ENCODE measurements at regions not wholly inside any gene's neighbourhood (a gene's known extent, or its start where the extent isn't known, plus 50 kb on each side); places are given as distances from the start of the nearest gene placed in this dataset.

- RAD21 ChIA-PET (ENCODE audit: low non-redundant PET in 1 of 2, low total read pairs in 2 of 2, uncharacterized antibody in 2 of 2, unreplicated experiment in 2 of 2), result no interaction called here
- no peaks in the 10 kb centered on the region for H3K27me3 ChIP-seq (ENCODE audit: insufficient read depth, low read length)
- H4K20me1 ChIP-seq (ENCODE audit: insufficient read depth), result no peaks in the 10 kb centered on the region
- no peaks in the 10 kb centered on the region for H3K36me3 ChIP-seq (ENCODE audit: control insufficient read depth in 1 of 2, insufficient read depth in 2 of 2, low read length in 2 of 2)
- H3K9me3 ChIP-seq (ENCODE audit: control insufficient read depth in 1 of 2, insufficient read depth in 1 of 2, low read depth in 1 of 2, low read length in 2 of 2), result no peaks in the 10 kb centered on the region; a peak in 1 of 4 replicates
- H3K79me2 ChIP-seq (ENCODE audit: insufficient read depth, low read length), result no peaks in the 10 kb centered on the region
- TF ChIP-seq TCF7L2 (IDR thresholded peaks at IDR 0.05; ENCODE audit: borderline replicate concordance, extremely low read depth, insufficient read depth, insufficient read length), result no peak
- TF ChIP-seq, protein P1, sequence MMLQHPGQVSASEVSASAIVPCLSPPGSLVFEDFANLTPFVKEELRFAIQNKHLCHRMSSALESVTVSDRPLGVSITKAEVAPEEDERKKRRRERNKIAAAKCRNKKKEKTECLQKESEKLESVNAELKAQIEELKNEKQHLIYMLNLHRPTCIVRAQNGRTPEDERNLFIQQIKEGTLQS (IDR thresholded peaks at IDR 0.05), result no peak
- TF ChIP-seq POLR2A (IDR thresholded peaks at IDR 0.05; ENCODE audit: borderline replicate concordance, extremely low read depth, insufficient read depth, insufficient read length), result no peak
- no peak for TF ChIP-seq ZBTB33 (IDR thresholded peaks at IDR 0.05; ENCODE audit: extremely low read depth, insufficient replicate concordance, low read length)
- no peak for TF ChIP-seq EZH2 (IDR thresholded peaks at IDR 0.05)
- no peak for TF ChIP-seq SRF (IDR thresholded peaks at IDR 0.05; ENCODE audit: low read depth)
- TF ChIP-seq ELF1 (IDR thresholded peaks at IDR 0.05; ENCODE audit: borderline replicate concordance, low read depth), result no peak
- no peak for TF ChIP-seq JUND (IDR thresholded peaks at IDR 0.05)
- TF ChIP-seq POLR2AphosphoS5 (IDR thresholded peaks at IDR 0.05; ENCODE audit: low read depth, low read length), result no peak
- TF ChIP-seq FOSL1 (IDR thresholded peaks at IDR 0.05; ENCODE audit: low read depth), result no peak
- no peak for TF ChIP-seq SIN3A (IDR thresholded peaks at IDR 0.05; ENCODE audit: low read depth)
- no peak for TF ChIP-seq CEBPB (IDR thresholded peaks at IDR 0.05; ENCODE audit: low read depth)
- no peak for TF ChIP-seq CTCF (IDR thresholded peaks at IDR 0.05 in 2 of 3, conservative IDR thresholded peaks at IDR 0.05 in 1 of 3; ENCODE audit: borderline replicate concordance in 1 of 3, insufficient read depth in 1 of 3, low read depth in 2 of 3, low read length in 2 of 3)
- no peak overlapping the region for H3K4me2 ChIP-seq (ENCODE audit: low read length)
- no peaks in the 10 kb centered on the region for H3K9me2 ChIP-seq (ENCODE audit: insufficient read depth)
- CTCF ChIA-PET, result no interaction called here
- no peak overlapping the region for H3K27ac ChIP-seq (ENCODE audit: low read depth, low read length)
- no peak for DNase-seq (ENCODE audit: low read depth, low spot score)
- H3K4me3 ChIP-seq (replicated peaks in 1 of 2; ENCODE audit: low read depth in 1 of 2, low read length in 2 of 2), result no peak overlapping the region
- no peak for ATAC-seq
- no peak overlapping the region for H3K9ac ChIP-seq (ENCODE audit: low read length)
- intact Hi-C loops (cut with micrococcal nuclease), result no loop called here
- no peaks in the 10 kb centered on the region for H3K4me1 ChIP-seq (ENCODE audit: control insufficient read depth in 1 of 2, insufficient read depth in 2 of 2, low read length in 2 of 2)
- POLR2A ChIA-PET, result no interaction called here
- BruUV-seq (replicated peaks), result no TSS peak
- H2AFZ ChIP-seq (ENCODE audit: low read depth, low read length, poor library complexity, severe bottlenecking), result no peak overlapping the region
Measured at GRCh38 chr18:45312555-45313126, 302.6 kb upstream of the SLC14A2 start.
